HCT116 (cell line): ENCODE measurements at regions not wholly inside any gene's neighbourhood (a gene's known extent, or its start where the extent isn't known, plus 50 kb on each side); places are given as distances from the start of the nearest gene placed in this dataset.

Source experiments
- CBX3 ChIP-seq: IDR thresholded peaks from 2 replicates; pipeline ENCODE4 v1.6.1; 2012; ENCODE audit warnings: low read depth
- CEBPB ChIP-seq: IDR thresholded peaks from 2 replicates; pipeline ENCODE4 v1.6.1; 2012; ENCODE audit warnings: low read depth
- EZH2phosphoT487 ChIP-seq: fragments of 200-600 bp; IDR thresholded peaks from 2 replicates; pipeline ENCODE4 v1.6.1; 2018; ENCODE audit warnings: antibody characterized with exemption, borderline replicate concordance
- SP1 ChIP-seq: IDR thresholded peaks from 2 replicates; pipeline ENCODE4 v1.6.1; 2012; ENCODE audit warnings: low read depth
- YY1 ChIP-seq: IDR thresholded peaks from 2 replicates; pipeline ENCODE4 v1.6.1; 2011; ENCODE audit warnings: low read length, low read depth, moderate library complexity, mild to moderate bottlenecking; ENCODE audit not compliant: insufficient replicate concordance; ENCODE audit errors: extremely low read depth
- TF ChIP-seq, protein P1 (sequence below): IDR thresholded peaks from 2 replicates; pipeline ENCODE4 v1.6.1; 2012; ENCODE audit warnings: low read depth
- TF ChIP-seq, protein P2 (sequence below), 3 experiments: fragments of 200-600 bp in 1 of 3; sonication (generic) in 1 of 3; IDR thresholded peaks in 2 of 3; conservative IDR thresholded peaks in 1 of 3; 2 replicates each; pipeline ENCODE4 v1.5.1; 2012 to 2017; ENCODE audit warnings: low read depth in 2 of 3, low read length in 2 of 3, antibody characterized with exemption in 1 of 3, borderline replicate concordance in 1 of 3, control low read depth in 1 of 3, mild to moderate bottlenecking in 1 of 3, mixed read lengths in 1 of 3, mixed run types in 1 of 3, moderate library complexity in 1 of 3; ENCODE audit not compliant: insufficient read depth in 1 of 3
- TF ChIP-seq, protein P3 (sequence below): IDR thresholded peaks from 2 replicates; pipeline ENCODE4 v1.6.1; 2012

DNA sequence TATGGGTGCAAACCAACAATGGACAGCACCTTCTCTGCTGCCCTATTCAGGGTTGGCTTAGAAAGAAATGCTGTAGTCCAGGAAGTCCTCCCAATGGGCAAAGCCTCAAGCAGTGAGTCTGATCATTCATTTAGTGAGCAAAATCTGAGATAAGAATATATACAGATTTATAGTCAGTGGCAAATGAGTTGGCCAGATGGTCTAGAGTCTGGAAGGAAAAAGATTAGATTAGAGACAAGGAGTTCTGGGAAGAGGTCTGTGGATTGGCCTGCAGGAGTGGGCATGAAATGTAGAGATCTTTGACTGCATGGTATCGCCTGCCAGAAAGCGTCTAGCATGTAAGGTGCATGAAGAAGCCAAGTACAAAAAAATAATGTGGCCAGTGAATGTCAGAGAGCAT, 201.9 kb upstream of the PTER start:
- TF ChIP-seq, protein P1, sequence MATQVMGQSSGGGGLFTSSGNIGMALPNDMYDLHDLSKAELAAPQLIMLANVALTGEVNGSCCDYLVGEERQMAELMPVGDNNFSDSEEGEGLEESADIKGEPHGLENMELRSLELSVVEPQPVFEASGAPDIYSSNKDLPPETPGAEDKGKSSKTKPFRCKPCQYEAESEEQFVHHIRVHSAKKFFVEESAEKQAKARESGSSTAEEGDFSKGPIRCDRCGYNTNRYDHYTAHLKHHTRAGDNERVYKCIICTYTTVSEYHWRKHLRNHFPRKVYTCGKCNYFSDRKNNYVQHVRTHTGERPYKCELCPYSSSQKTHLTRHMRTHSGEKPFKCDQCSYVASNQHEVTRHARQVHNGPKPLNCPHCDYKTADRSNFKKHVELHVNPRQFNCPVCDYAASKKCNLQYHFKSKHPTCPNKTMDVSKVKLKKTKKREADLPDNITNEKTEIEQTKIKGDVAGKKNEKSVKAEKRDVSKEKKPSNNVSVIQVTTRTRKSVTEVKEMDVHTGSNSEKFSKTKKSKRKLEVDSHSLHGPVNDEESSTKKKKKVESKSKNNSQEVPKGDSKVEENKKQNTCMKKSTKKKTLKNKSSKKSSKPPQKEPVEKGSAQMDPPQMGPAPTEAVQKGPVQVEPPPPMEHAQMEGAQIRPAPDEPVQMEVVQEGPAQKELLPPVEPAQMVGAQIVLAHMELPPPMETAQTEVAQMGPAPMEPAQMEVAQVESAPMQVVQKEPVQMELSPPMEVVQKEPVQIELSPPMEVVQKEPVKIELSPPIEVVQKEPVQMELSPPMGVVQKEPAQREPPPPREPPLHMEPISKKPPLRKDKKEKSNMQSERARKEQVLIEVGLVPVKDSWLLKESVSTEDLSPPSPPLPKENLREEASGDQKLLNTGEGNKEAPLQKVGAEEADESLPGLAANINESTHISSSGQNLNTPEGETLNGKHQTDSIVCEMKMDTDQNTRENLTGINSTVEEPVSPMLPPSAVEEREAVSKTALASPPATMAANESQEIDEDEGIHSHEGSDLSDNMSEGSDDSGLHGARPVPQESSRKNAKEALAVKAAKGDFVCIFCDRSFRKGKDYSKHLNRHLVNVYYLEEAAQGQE = no peak
- TF ChIP-seq, protein P2, sequence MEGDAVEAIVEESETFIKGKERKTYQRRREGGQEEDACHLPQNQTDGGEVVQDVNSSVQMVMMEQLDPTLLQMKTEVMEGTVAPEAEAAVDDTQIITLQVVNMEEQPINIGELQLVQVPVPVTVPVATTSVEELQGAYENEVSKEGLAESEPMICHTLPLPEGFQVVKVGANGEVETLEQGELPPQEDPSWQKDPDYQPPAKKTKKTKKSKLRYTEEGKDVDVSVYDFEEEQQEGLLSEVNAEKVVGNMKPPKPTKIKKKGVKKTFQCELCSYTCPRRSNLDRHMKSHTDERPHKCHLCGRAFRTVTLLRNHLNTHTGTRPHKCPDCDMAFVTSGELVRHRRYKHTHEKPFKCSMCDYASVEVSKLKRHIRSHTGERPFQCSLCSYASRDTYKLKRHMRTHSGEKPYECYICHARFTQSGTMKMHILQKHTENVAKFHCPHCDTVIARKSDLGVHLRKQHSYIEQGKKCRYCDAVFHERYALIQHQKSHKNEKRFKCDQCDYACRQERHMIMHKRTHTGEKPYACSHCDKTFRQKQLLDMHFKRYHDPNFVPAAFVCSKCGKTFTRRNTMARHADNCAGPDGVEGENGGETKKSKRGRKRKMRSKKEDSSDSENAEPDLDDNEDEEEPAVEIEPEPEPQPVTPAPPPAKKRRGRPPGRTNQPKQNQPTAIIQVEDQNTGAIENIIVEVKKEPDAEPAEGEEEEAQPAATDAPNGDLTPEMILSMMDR (IDR thresholded peaks at IDR 0.05 in 2 of 3, conservative IDR thresholded peaks at IDR 0.05 in 1 of 3; ENCODE audit: borderline replicate concordance in 1 of 3, insufficient read depth in 1 of 3, low read depth in 2 of 3, low read length in 2 of 3) = no peak
- TF ChIP-seq, protein P3, sequence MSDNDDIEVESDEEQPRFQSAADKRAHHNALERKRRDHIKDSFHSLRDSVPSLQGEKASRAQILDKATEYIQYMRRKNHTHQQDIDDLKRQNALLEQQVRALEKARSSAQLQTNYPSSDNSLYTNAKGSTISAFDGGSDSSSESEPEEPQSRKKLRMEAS = no peak
- TF ChIP-seq EZH2phosphoT487 (no peak), CBX3 (no peak), YY1 (no peak), CEBPB (no peak), SP1 (no peak)
